IMR-90 (cell line): ENCODE measurements at regions not wholly inside any gene's neighbourhood (a gene's known extent, or its start where the extent isn't known, plus 50 kb on each side); places are given as distances from the start of the nearest gene placed in this dataset.

Experiments used
- BHLHE40 ChIP-seq: fragments of 150-350 bp; IDR thresholded peaks from 2 replicates; pipeline ENCODE4 v1.6.1; 2016; ENCODE audit warnings: mild to moderate bottlenecking, low read depth, low read length
- CHD1 ChIP-seq: IDR thresholded peaks from 2 replicates; pipeline ENCODE4 v1.6.1; 2012; ENCODE audit warnings: low read depth, low read length, improper control_type of control experiment
- CTCF ChIP-seq: conservative IDR thresholded peaks from 2 replicates; pipeline ENCODE4 v1.5.1; 2012; ENCODE audit warnings: mild to moderate bottlenecking, low read depth, low read length, improper control_type of control experiment
- MAFK ChIP-seq: IDR thresholded peaks from 2 replicates; pipeline ENCODE4 v1.6.1; 2012; ENCODE audit warnings: low read depth, low read length, improper control_type of control experiment
- MAZ ChIP-seq: IDR thresholded peaks from 2 replicates; pipeline ENCODE4 v1.6.1; 2012; ENCODE audit warnings: low read depth, mild to moderate bottlenecking, low read length, improper control_type of control experiment, moderate library complexity, borderline replicate concordance
- MXI1 ChIP-seq: IDR thresholded peaks from 2 replicates; pipeline ENCODE4 v1.6.1; 2012; ENCODE audit warnings: low read depth, mild to moderate bottlenecking, low read length, moderate library complexity, borderline replicate concordance
- POLR2A ChIP-seq: IDR thresholded peaks from 2 replicates; pipeline ENCODE4 v1.6.1; 2012; ENCODE audit warnings: mild to moderate bottlenecking, low read depth, low read length
- RAD21 ChIP-seq: IDR thresholded peaks from 2 replicates; pipeline ENCODE4 v1.6.1; 2012; ENCODE audit warnings: low read length, improper control_type of control experiment
- RFX5 ChIP-seq: IDR thresholded peaks from 2 replicates; pipeline ENCODE4 v1.8.0; 2012; ENCODE audit warnings: low read depth, mild to moderate bottlenecking, low read length, moderate library complexity
- SMC3 ChIP-seq: fragments of 150-350 bp; IDR thresholded peaks from 2 replicates; pipeline ENCODE4 v1.6.1; 2016; ENCODE audit warnings: low read depth, mild to moderate bottlenecking, antibody characterized with exemption, low read length, moderate library complexity
- TF ChIP-seq, protein P1 (sequence below): fragments of 150-350 bp; IDR thresholded peaks from 2 replicates; pipeline ENCODE4 v1.6.1; 2017; ENCODE audit warnings: mild to moderate bottlenecking, antibody characterized with exemption, low read length, low read depth

DNA sequence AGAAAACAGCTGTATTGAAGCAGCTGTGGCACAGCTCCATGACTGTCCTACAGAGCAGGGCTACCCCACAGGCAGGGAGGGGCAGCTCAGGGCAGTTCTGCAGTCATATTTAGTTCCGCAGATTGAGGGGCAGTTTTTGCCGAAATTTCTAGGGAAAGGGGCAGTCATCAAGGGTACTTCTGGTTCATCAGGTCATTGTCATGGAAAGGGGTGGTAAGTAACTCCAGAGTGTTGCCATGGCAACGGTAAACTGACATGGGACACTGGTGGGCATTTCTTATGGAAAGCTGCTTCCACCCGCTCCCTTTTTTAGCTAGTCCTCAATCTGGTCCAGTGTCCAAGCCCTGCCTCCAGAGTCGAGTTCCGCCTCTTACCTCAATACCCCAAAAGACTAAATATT lies 702.8 kb downstream of the LIG4 start:
- TF ChIP-seq MAFK (no peak), CTCF (no peak), POLR2A (no peak), MAZ (no peak), CHD1 (no peak), RFX5 (no peak), BHLHE40 (no peak), MXI1 (no peak), RAD21 (no peak), SMC3 (no peak)
- TF ChIP-seq, protein P1, sequence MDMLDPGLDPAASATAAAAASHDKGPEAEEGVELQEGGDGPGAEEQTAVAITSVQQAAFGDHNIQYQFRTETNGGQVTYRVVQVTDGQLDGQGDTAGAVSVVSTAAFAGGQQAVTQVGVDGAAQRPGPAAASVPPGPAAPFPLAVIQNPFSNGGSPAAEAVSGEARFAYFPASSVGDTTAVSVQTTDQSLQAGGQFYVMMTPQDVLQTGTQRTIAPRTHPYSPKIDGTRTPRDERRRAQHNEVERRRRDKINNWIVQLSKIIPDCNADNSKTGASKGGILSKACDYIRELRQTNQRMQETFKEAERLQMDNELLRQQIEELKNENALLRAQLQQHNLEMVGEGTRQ = no peak
